A549 (cell line): ENCODE measurements at regions not wholly inside any gene's neighbourhood (a gene's known extent, or its start where the extent isn't known, plus 50 kb on each side); places are given as distances from the start of the nearest gene placed in this dataset.

Source experiments
- ATAC-seq, 2 experiments: fragments of 200-7000 bp in 1 of 2; fragments of >200 bp in 1 of 2; cut with Nextera tagmentation in 1 of 2; cut with Tn5 transposase in 1 of 2; 3 replicates each; pipeline versions ENCODE4 v1.8.0 to v1.9.1; 2018 to 2020; ENCODE audit warnings: mild to moderate bottlenecking in 1 of 2, moderate library complexity in 1 of 2
- CTCF ChIA-PET: fragments of 300-600 bp; sonication (Branson Sonifier 250); formaldehyde crosslinking; extraction: SDS; loops from one replicate; lab custom pipeline; 2021; ENCODE audit warnings: antibody characterized with exemption, inconsistent platforms; lab: Yijun Ruan, JAX
- POLR2A ChIA-PET: fragments of 350-600 bp; formaldehyde crosslinking; extraction: SDS; loops from one replicate; lab custom pipeline; 2021; ENCODE audit warnings: antibody characterized with exemption, inconsistent platforms; lab: Yijun Ruan, JAX
- DNase-seq, 2 experiments: peaks; one replicate each; pipeline versions ENCODE4 v3.0.0 to v3.0.0-alpha.2; 2011 to 2016; ENCODE audit warnings: low read depth in 1 of 2, low spot score in 1 of 2
- FAIRE-seq: peaks from 2 replicates; lab custom pipeline; 2011; peaks lifted over from hg19 to GRCh38; lab: Jason Lieb, UNC
- H3K27ac ChIP-seq, 2 experiments: fragments of >200 bp; sonication (Bioruptor Twin); formaldehyde crosslinking; 3 replicates each; pipeline ENCODE4 v1.5.1; 2016 to 2017
- H3K4me1 ChIP-seq: fragments of >200 bp; sonication (Bioruptor Twin); formaldehyde crosslinking; 3 replicates; pipeline ENCODE4 v1.6.1; 2016
- H3K4me2 ChIP-seq: fragments of >200 bp; sonication (Bioruptor Twin); formaldehyde crosslinking; 3 replicates; pipeline ENCODE4 v1.6.1; 2016
- H3K4me3 ChIP-seq: fragments of >200 bp; sonication (Bioruptor Twin); formaldehyde crosslinking; 3 replicates; pipeline ENCODE4 v1.5.1; 2016
- H3K9me3 ChIP-seq: fragments of >200 bp; sonication (Bioruptor Twin); formaldehyde crosslinking; 3 replicates; pipeline ENCODE4 v1.6.1; 2016
- ATOH8 ChIP-seq: fragments of 250-450 bp; sonication (Bioruptor Pico); IDR thresholded peaks from 2 replicates; pipeline ENCODE4 v1.5.0; 2020; ENCODE audit warnings: low read depth, mild to moderate bottlenecking, moderate library complexity
- BHLHE40 ChIP-seq: IDR thresholded peaks from 2 replicates; pipeline ENCODE4 v1.6.1; 2012; ENCODE audit warnings: low read depth, low read length, inconsistent platforms
- CBX8 ChIP-seq: fragments of 200-600 bp; sonication (generic); IDR thresholded peaks from 2 replicates; pipeline ENCODE4 v1.6.1; 2016
- CTCF ChIP-seq: fragments of >200 bp; sonication (Bioruptor Twin); formaldehyde crosslinking; IDR thresholded peaks from 3 replicates; pipeline ENCODE4 v1.5.1; 2016
- E2F6 ChIP-seq: IDR thresholded peaks from 2 replicates; pipeline ENCODE4 v1.6.1; 2012; ENCODE audit warnings: low read depth, borderline replicate concordance
- EP300 ChIP-seq, 2 experiments: fragments of >200 bp; sonication (Bioruptor Twin); formaldehyde crosslinking; IDR thresholded peaks; 2 replicates in 1 of 2; 3 replicates in 1 of 2; pipeline ENCODE4 v1.6.1; 2016 to 2017
- FOSL2 ChIP-seq, 2 experiments: fragments of 450-650 bp in 1 of 2; fragments of >200 bp in 1 of 2; sonication (Bioruptor Twin) in 1 of 2; formaldehyde crosslinking; IDR thresholded peaks; 2 replicates each; pipeline versions ENCODE4 v1.5.0 to v1.6.1; 2016 to 2020; ENCODE audit warnings: mild to moderate bottlenecking in 1 of 2, moderate library complexity in 1 of 2
- GATA3 ChIP-seq: IDR thresholded peaks from 2 replicates; pipeline ENCODE4 v1.6.1; 2012; ENCODE audit warnings: borderline replicate concordance
- HDAC2 ChIP-seq: fragments of 200-600 bp; sonication (generic); IDR thresholded peaks from 2 replicates; pipeline ENCODE4 v1.6.1; 2016
- JUN ChIP-seq, 2 experiments: fragments of >200 bp; sonication (Bioruptor Twin); formaldehyde crosslinking; IDR thresholded peaks; 2 replicates in 1 of 2; 3 replicates in 1 of 2; pipeline ENCODE4 v1.6.1; 2016 to 2017
- MAX ChIP-seq: IDR thresholded peaks from 2 replicates; pipeline ENCODE4 v1.6.1; 2012
- NFE2L2 ChIP-seq: fragments of 150-350 bp; conservative IDR thresholded peaks from 2 replicates; pipeline ENCODE4 v1.6.1; 2014; ENCODE audit warnings: low read length
- NR3C1 ChIP-seq: fragments of >200 bp; sonication (Bioruptor Twin); formaldehyde crosslinking; IDR thresholded peaks from 3 replicates; pipeline ENCODE4 v1.6.1; 2017
- POLR2AphosphoS2 ChIP-seq: conservative IDR thresholded peaks from 2 replicates; pipeline ENCODE4 v1.6.1; 2012; ENCODE audit warnings: low read length, improper control_type of control experiment, inconsistent platforms
- RAD21 ChIP-seq, 2 experiments: fragments of >200 bp in 1 of 2; sonication (Bioruptor Twin) in 1 of 2; formaldehyde crosslinking in 1 of 2; IDR thresholded peaks in 1 of 2; conservative IDR thresholded peaks in 1 of 2; 2 replicates in 1 of 2; 3 replicates in 1 of 2; pipeline ENCODE4 v1.6.1; 2012 to 2018; ENCODE audit warnings: inconsistent platforms in 1 of 2
- RARB ChIP-seq: fragments of 250-450 bp; sonication (Bioruptor Pico); IDR thresholded peaks from 2 replicates; pipeline ENCODE4 v1.8.0; 2021; ENCODE audit warnings: mild to moderate bottlenecking, moderate library complexity
- SMC3 ChIP-seq: fragments of >200 bp; sonication (Bioruptor Twin); formaldehyde crosslinking; IDR thresholded peaks from 3 replicates; pipeline ENCODE4 v1.6.1; 2018; ENCODE audit warnings: inconsistent platforms
- TP53 ChIP-seq: fragments of 250-450 bp; sonication (Bioruptor Pico); IDR thresholded peaks from 2 replicates; pipeline ENCODE4 v1.5.0; 2021; ENCODE audit warnings: mild to moderate bottlenecking, moderate library complexity
- USF2 ChIP-seq: fragments of 450-650 bp; IDR thresholded peaks from 2 replicates; pipeline ENCODE4 v1.6.1; 2014; ENCODE audit warnings: antibody characterized with exemption
- ZFP36 ChIP-seq: fragments of 450-650 bp; IDR thresholded peaks from 2 replicates; pipeline ENCODE4 v1.6.1; 2014; ENCODE audit warnings: borderline replicate concordance; ENCODE audit not compliant: partially characterized antibody
- WGBS: methylation state at CpG from one replicate; pipeline ENCODE4 v1.1.6; 2017; ENCODE audit errors: missing lambda C conversion rate; 5-methylcytosine and 5-hydroxymethylcytosine counted together

GRCh38 chrX:39759526-39760224, 338.1 kb downstream of the BCOR start:
- POLR2A ChIA-PET, result interaction anchor here (0.7 to 1.4 kb wide), 3 partner anchors 28 to 254 kb away, joined by 3 read pairs; no protein-coding TSS in a partner anchor
- no peaks in the 10 kb centered on the region for H3K9me3 ChIP-seq
- WGBS, result 0% methylated on average over 8 of the region's 15 CpGs
- peak overlapping the region; percentile 99 for H3K27ac ChIP-seq
- peak overlapping the region; percentile 76 for H3K4me2 ChIP-seq
- CTCF ChIA-PET, result interaction anchor here (0.7 to 1.5 kb wide), 2 partner anchors 9 to 14 kb away, joined by 3 to 4 read pairs; no protein-coding TSS in a partner anchor
- H3K4me3 ChIP-seq, result no peak overlapping the region
- no peak for TF ChIP-seq FOSL2 (IDR thresholded peaks at IDR 0.05)
- TF ChIP-seq FOSL2 (CRISPR knock-in tag; IDR thresholded peaks at IDR 0.05), result 0 out of 2 replicates have a peak, but pooled peaks have one; percentile 11
- TF ChIP-seq ZFP36, result no peak
- peak; percentile 31; the same call in 2 of the 3 replicates for TF ChIP-seq SMC3
- peak in 1 of 2 experiments; percentile 17; a peak in 2 of 5 replicates for TF ChIP-seq EP300 (IDR thresholded peaks at IDR 0.05)
- TF ChIP-seq RAD21 (conservative IDR thresholded peaks at IDR 0.05 in 1 of 2, IDR thresholded peaks at IDR 0.05 in 1 of 2), result peak; percentile 21 to 46; a peak in 4 of 5 replicates
- TF ChIP-seq HDAC2, result no peak
- TF ChIP-seq GATA3, result peak; percentile 73
- TF ChIP-seq MAX, result peak; percentile 64; the same call in 1 of the 2 replicates
- FAIRE-seq (no peak), DNase-seq (peak; percentile 45 to 80), ATAC-seq (peak; percentile 40 to 53; a peak in 4 of 6 replicates)
- H3K4me1 ChIP-seq, result peaks cover 72% of the 10 kb centered on the region

- ATAC-seq, result no peak
- no peaks in the 10 kb centered on the region for H3K9me3 ChIP-seq
- peak overlapping the region; percentile 76 for H3K4me2 ChIP-seq
- no peak for DNase-seq
- POLR2A ChIA-PET, result interaction anchor here (0.6 kb wide), 1 partner anchor 657 kb away, joined by 13 read pairs; no protein-coding TSS in a partner anchor
- no peak for FAIRE-seq
- H3K4me1 ChIP-seq, result peaks cover 65% of the 10 kb centered on the region
- no peak for TF ChIP-seq ATOH8
- no peak for TF ChIP-seq BHLHE40
- TF ChIP-seq POLR2AphosphoS2, result no peak
- no peak for TF ChIP-seq E2F6
- no peak for TF ChIP-seq JUN (IDR thresholded peaks at IDR 0.05)
- TF ChIP-seq SMC3, result no peak
- no peak for TF ChIP-seq RARB (CRISPR knock-in tag)
- TF ChIP-seq NFE2L2, result no peak
- TF ChIP-seq CTCF, result no peak
- TF ChIP-seq HDAC2, result no peak
- TF ChIP-seq TP53 (CRISPR knock-in tag), result no peak
- no peak for TF ChIP-seq CBX8
- TF ChIP-seq USF2, result no peak
- TF ChIP-seq MAX, result no peak
- TF ChIP-seq NR3C1, result no peak
- 91% methylated on average over 3 of the region's 3 CpGs for WGBS
- CTCF ChIA-PET, result no interaction called here
- H3K27ac ChIP-seq, result peak overlapping the region; percentile 99
- H3K4me3 ChIP-seq, result no peak overlapping the region
These were observed 336.8 kb downstream of the BCOR start for GRCh38 chrX:39760930-39761329.
